COR-L47 (cell line): ENCODE measurements at regions not wholly inside any gene's neighbourhood (a gene's known extent, or its start where the extent isn't known, plus 50 kb on each side); places are given as distances from the start of the nearest gene placed in this dataset.
"Not testable (repeated sequence)": the region's sequence is repeated elsewhere in the genome, so short reads cannot be mapped to it uniquely, and the experiment has no call there.

Experiments
- DNase-seq: peaks from one replicate; lab custom pipeline; 2025; lab: John Stamatoyannopoulos, UW

GRCh38 chr16:65837464-65837863, 529.0 kb upstream of the CDH5 start:
- DNase-seq: no peak

GRCh38 chr16:65834688-65835087, 531.8 kb upstream of the CDH5 start:
- no peak for DNase-seq

- DNase-seq: no peak
Measured at GRCh38 chr16:65833171-65833871, 533.2 kb upstream of the CDH5 start.

GRCh38 chr16:65832679-65833078, 533.8 kb upstream of the CDH5 start:
- no peak for DNase-seq

GRCh38 chr16:65831903-65832666, 534.4 kb upstream of the CDH5 start:
- no peak for DNase-seq

- no peak for DNase-seq
Measured at GRCh38 chr16:65829076-65829475, 537.4 kb upstream of the CDH5 start.

- DNase-seq: no peak
Measured at GRCh38 chr16:65828296-65828695, 538.2 kb upstream of the CDH5 start.

- DNase-seq: no peak
Measured at GRCh38 chr16:65827231-65827630, 539.3 kb upstream of the CDH5 start.

GRCh38 chr16:65825191-65825856, 541.2 kb upstream of the CDH5 start:
- DNase-seq: no peak

- DNase-seq: no peak
Measured at GRCh38 chr16:65822148-65822547, 544.3 kb upstream of the CDH5 start.

- no peak for DNase-seq
Measured at GRCh38 chr16:65819136-65819898, 547.2 kb upstream of the CDH5 start.

GRCh38 chr16:65817799-65818198, 548.7 kb upstream of the CDH5 start:
- no peak for DNase-seq

GRCh38 chr16:65817066-65817465, 549.4 kb upstream of the CDH5 start:
- no peak for DNase-seq

- DNase-seq: no peak
Measured at GRCh38 chr16:65816556-65816955, 549.9 kb upstream of the CDH5 start.

GRCh38 chr16:65815707-65816106, 550.8 kb upstream of the CDH5 start:
- no peak for DNase-seq

GRCh38 chr16:65813879-65814278, 552.6 kb upstream of the CDH5 start:
- not testable (repeated sequence) for DNase-seq

GRCh38 chr16:65809627-65810026, 556.9 kb upstream of the CDH5 start:
- DNase-seq: no peak

GRCh38 chr16:65808790-65809189, 557.7 kb upstream of the CDH5 start:
- no peak for DNase-seq

- DNase-seq: no peak
Measured at GRCh38 chr16:65807858-65808257, 558.6 kb upstream of the CDH5 start.

GRCh38 chr16:65805704-65806103, 560.8 kb upstream of the CDH5 start:
- not testable (repeated sequence) for DNase-seq

GRCh38 chr16:65796481-65796880, 570.0 kb upstream of the CDH5 start:
- no peak for DNase-seq

- no peak for DNase-seq
Measured at GRCh38 chr16:65794973-65795372, 571.5 kb upstream of the CDH5 start.
